Kidney capillary endothelial cell (primary cell): ENCODE measurements at regions not wholly inside any gene's neighbourhood (a gene's known extent, or its start where the extent isn't known, plus 50 kb on each side); places are given as distances from the start of the nearest gene placed in this dataset.

Experiments
- DNase-seq: peaks from one replicate; pipeline ENCODE4 v3.0.0-alpha.2; 2018; ENCODE audit warnings: low spot score

- DNase-seq: no peak
Observed at GRCh38 chr2:157933160-157933920, 57.2 kb upstream of the ACVR1 start.

GRCh38 chr2:157932480-157933159 lies 56.5 kb upstream of the ACVR1 start:
- DNase-seq: no peak

- DNase-seq: no peak
Observed at GRCh38 chr2:157931542-157931941, 55.4 kb upstream of the ACVR1 start.

GRCh38 chr2:157930728-157931127 lies 54.6 kb upstream of the ACVR1 start:
- DNase-seq: no peak

GRCh38 chr2:157929871-157930667 lies 53.9 kb upstream of the ACVR1 start:
- DNase-seq: no peak

GRCh38 chr2:157928372-157928771 lies 52.2 kb upstream of the ACVR1 start:
- no peak for DNase-seq

- DNase-seq: no peak
Observed at GRCh38 chr2:157927155-157927554, 51.0 kb upstream of the ACVR1 start.
